ENCODE measurements at regions not wholly inside any gene's neighbourhood (a gene's known extent, or its start where the extent isn't known, plus 50 kb on each side); places are given as distances from the start of the nearest gene placed in this dataset.
"Not testable (repeated sequence)": the region's sequence is repeated elsewhere in the genome, so short reads cannot be mapped to it uniquely, and the experiment has no call there.

GRCh38 chr4:180350901-180351300 lies 1892.3 kb upstream of the TENM3 start:
- H3K4me1 Mint-ChIP-seq: no peaks in the 10 kb centered on the region
- CTCF ChIA-PET: no interaction called here
- peaks cover 9 to 25% (median 11%) of the 10 kb centered on the region in 3 donors for H3K9me3 Mint-ChIP-seq
- ATAC-seq (replicated peaks in 1 of 4): no peak
- H3K36me3 ChIP-seq (ENCODE audit: control insufficient read depth in 2 of 2, extremely low read depth in 1 of 2, insufficient read depth in 1 of 2, low read length in 1 of 2): no peaks in the 10 kb centered on the region
- no CpG with 5 or more reads among the region's 2 CpGs for WGBS (ENCODE audit: insufficient coverage)
- H3K27me3 ChIP-seq (replicated peaks in 1 of 2; ENCODE audit: control insufficient read depth in 2 of 2, extremely low read depth in 1 of 2, insufficient read depth in 2 of 2, low read length in 1 of 2): no peaks in the 10 kb centered on the region
- no peak overlapping the region for H3K27ac Mint-ChIP-seq
- H3K36me3 Mint-ChIP-seq: no peaks in the 10 kb centered on the region
- no peak overlapping the region for H3K4me3 Mint-ChIP-seq
- no peak overlapping the region for H3K4me3 ChIP-seq (ENCODE audit: control insufficient read depth in 1 of 2, extremely low read depth in 1 of 2, low read length in 1 of 2)
- H3K9me3 ChIP-seq: no peaks in the 10 kb centered on the region
- DNase-seq: no peak
- POLR2A ChIA-PET: no interaction called here
- no peaks in the 10 kb centered on the region for H3K27me3 Mint-ChIP-seq
- no peaks in the 10 kb centered on the region for H3K4me1 ChIP-seq (ENCODE audit: control insufficient read depth in 1 of 2, extremely low read depth in 1 of 2, insufficient read depth in 2 of 2, low read length in 2 of 2)
- no peak overlapping the region for H3K27ac ChIP-seq (ENCODE audit: low read length)

GRCh38 chr4:180356766-180357165 lies 1886.4 kb upstream of the TENM3 start:
- H3K4me3 ChIP-seq (ENCODE audit: control insufficient read depth in 1 of 2, extremely low read depth in 1 of 2, low read length in 1 of 2): no peak overlapping the region
- Mint-ChIP-seq H3K27ac (no peak overlapping the region), H3K27me3 (no peaks in the 10 kb centered on the region), H3K4me3 (no peak overlapping the region), H3K36me3 (no peaks in the 10 kb centered on the region), H3K4me1 (no peaks in the 10 kb centered on the region), H3K9me3 (peaks cover 9 to 30% (median 17%) of the 10 kb centered on the region in 3 donors)
- H3K27ac ChIP-seq (ENCODE audit: low read length): no peak overlapping the region
- H3K4me1 ChIP-seq (ENCODE audit: control insufficient read depth in 1 of 2, extremely low read depth in 1 of 2, insufficient read depth in 2 of 2, low read length in 2 of 2): no peaks in the 10 kb centered on the region
- no peaks in the 10 kb centered on the region for H3K9me3 ChIP-seq
- DNase-seq (no peak), ATAC-seq (replicated peaks in 1 of 4) (no peak)
- ChIA-PET CTCF (no interaction called here), POLR2A (no interaction called here)
- H3K27me3 ChIP-seq (replicated peaks in 1 of 2; ENCODE audit: control insufficient read depth in 2 of 2, extremely low read depth in 1 of 2, insufficient read depth in 2 of 2, low read length in 1 of 2): no peaks in the 10 kb centered on the region
- H3K36me3 ChIP-seq (ENCODE audit: control insufficient read depth in 2 of 2, extremely low read depth in 1 of 2, insufficient read depth in 1 of 2, low read length in 1 of 2): no peaks in the 10 kb centered on the region

GRCh38 chr4:180360113-180360512 lies 1883.1 kb upstream of the TENM3 start:
- H3K27me3 ChIP-seq (replicated peaks in 1 of 2; ENCODE audit: control insufficient read depth in 2 of 2, extremely low read depth in 1 of 2, insufficient read depth in 2 of 2, low read length in 1 of 2); H3K9me3 ChIP-seq; ATAC-seq (replicated peaks in 1 of 4); H3K4me1 Mint-ChIP-seq; H3K4me3 Mint-ChIP-seq; H3K36me3 Mint-ChIP-seq; H3K4me1 ChIP-seq (ENCODE audit: control insufficient read depth in 1 of 2, extremely low read depth in 1 of 2, insufficient read depth in 2 of 2, low read length in 2 of 2); DNase-seq; H3K4me3 ChIP-seq (ENCODE audit: control insufficient read depth in 1 of 2, extremely low read depth in 1 of 2, low read length in 1 of 2); H3K27ac Mint-ChIP-seq; H3K36me3 ChIP-seq (ENCODE audit: control insufficient read depth in 2 of 2, extremely low read depth in 1 of 2, insufficient read depth in 1 of 2, low read length in 1 of 2); H3K27me3 Mint-ChIP-seq; POLR2A ChIA-PET; CTCF ChIA-PET; H3K27ac ChIP-seq (ENCODE audit: low read length): not testable (repeated sequence)
- no CpG with 5 or more reads among the region's 4 CpGs for WGBS (ENCODE audit: insufficient coverage)
- H3K9me3 Mint-ChIP-seq: peaks cover 12 to 22% (median 16%) of the 10 kb centered on the region in 3 donors

GRCh38 chr4:180363815-180364214 lies 1879.4 kb upstream of the TENM3 start:
- no peaks in the 10 kb centered on the region for H3K27me3 ChIP-seq (replicated peaks in 1 of 2; ENCODE audit: control insufficient read depth in 2 of 2, extremely low read depth in 1 of 2, insufficient read depth in 2 of 2, low read length in 1 of 2)
- ATAC-seq (replicated peaks in 1 of 4): no peak
- CTCF ChIA-PET: no interaction called here
- 7% methylated on average over 3 of the region's 5 CpGs for WGBS (ENCODE audit: insufficient coverage)
- Mint-ChIP-seq H3K36me3 (no peaks in the 10 kb centered on the region), H3K27ac (no peak overlapping the region), H3K4me3 (no peak overlapping the region), H3K4me1 (no peaks in the 10 kb centered on the region), H3K9me3 (peaks cover 6 to 16% (median 16%) of the 10 kb centered on the region in 3 donors), H3K27me3 (no peaks in the 10 kb centered on the region)
- no peaks in the 10 kb centered on the region for H3K4me1 ChIP-seq (ENCODE audit: control insufficient read depth in 1 of 2, extremely low read depth in 1 of 2, insufficient read depth in 2 of 2, low read length in 2 of 2)
- H3K9me3 ChIP-seq: no peaks in the 10 kb centered on the region
- no peak overlapping the region for H3K4me3 ChIP-seq (ENCODE audit: control insufficient read depth in 1 of 2, extremely low read depth in 1 of 2, low read length in 1 of 2)
- H3K36me3 ChIP-seq (ENCODE audit: control insufficient read depth in 2 of 2, extremely low read depth in 1 of 2, insufficient read depth in 1 of 2, low read length in 1 of 2): no peaks in the 10 kb centered on the region
- DNase-seq: no peak
- POLR2A ChIA-PET: no interaction called here
- H3K27ac ChIP-seq (ENCODE audit: low read length): no peak overlapping the region

GRCh38 chr4:180372691-180373090 lies 1870.5 kb upstream of the TENM3 start:
- no peaks in the 10 kb centered on the region for H3K4me1 Mint-ChIP-seq
- ATAC-seq (replicated peaks in 1 of 4) (no peak), DNase-seq (no peak)
- Histone ChIP-seq H3K36me3 (ENCODE audit: control insufficient read depth in 2 of 2, extremely low read depth in 1 of 2, insufficient read depth in 1 of 2, low read length in 1 of 2) (no peaks in the 10 kb centered on the region), H3K9me3 (no peaks in the 10 kb centered on the region), H3K4me1 (ENCODE audit: control insufficient read depth in 1 of 2, extremely low read depth in 1 of 2, insufficient read depth in 2 of 2, low read length in 2 of 2) (no peaks in the 10 kb centered on the region), H3K27me3 (replicated peaks in 1 of 2; ENCODE audit: control insufficient read depth in 2 of 2, extremely low read depth in 1 of 2, insufficient read depth in 2 of 2, low read length in 1 of 2) (no peaks in the 10 kb centered on the region), H3K4me3 (ENCODE audit: control insufficient read depth in 1 of 2, extremely low read depth in 1 of 2, low read length in 1 of 2) (no peak overlapping the region), H3K27ac (ENCODE audit: low read length) (no peak overlapping the region)
- no peaks in the 10 kb centered on the region for H3K36me3 Mint-ChIP-seq
- H3K9me3 Mint-ChIP-seq: peaks cover 0 to 5% (median 3%) of the 10 kb centered on the region in 3 donors
- H3K27ac Mint-ChIP-seq: no peak overlapping the region
- H3K4me3 Mint-ChIP-seq: no peak overlapping the region
- POLR2A ChIA-PET: no interaction called here
- CTCF ChIA-PET: no interaction called here
- no peaks in the 10 kb centered on the region for H3K27me3 Mint-ChIP-seq

- ChIA-PET POLR2A (no interaction called here), CTCF (no interaction called here)
- H3K4me3 Mint-ChIP-seq: no peak overlapping the region
- no peak overlapping the region for H3K27ac Mint-ChIP-seq
- DNase-seq (no peak), ATAC-seq (replicated peaks in 1 of 4) (no peak)
- Histone ChIP-seq H3K27me3 (replicated peaks in 1 of 2; ENCODE audit: control insufficient read depth in 2 of 2, extremely low read depth in 1 of 2, insufficient read depth in 2 of 2, low read length in 1 of 2) (no peaks in the 10 kb centered on the region), H3K27ac (ENCODE audit: low read length) (no peak overlapping the region), H3K9me3 (no peaks in the 10 kb centered on the region), H3K4me1 (ENCODE audit: control insufficient read depth in 1 of 2, extremely low read depth in 1 of 2, insufficient read depth in 2 of 2, low read length in 2 of 2) (no peaks in the 10 kb centered on the region), H3K36me3 (ENCODE audit: control insufficient read depth in 2 of 2, extremely low read depth in 1 of 2, insufficient read depth in 1 of 2, low read length in 1 of 2) (no peaks in the 10 kb centered on the region), H3K4me3 (ENCODE audit: control insufficient read depth in 1 of 2, extremely low read depth in 1 of 2, low read length in 1 of 2) (no peak overlapping the region)
- no CpG with 5 or more reads among the region's 1 CpG for WGBS (ENCODE audit: insufficient coverage)
- H3K36me3 Mint-ChIP-seq: no peaks in the 10 kb centered on the region
- H3K9me3 Mint-ChIP-seq: peaks cover 0 to 4% (median 2%) of the 10 kb centered on the region in 3 donors
- no peaks in the 10 kb centered on the region for H3K4me1 Mint-ChIP-seq
- H3K27me3 Mint-ChIP-seq: no peaks in the 10 kb centered on the region
Observed at GRCh38 chr4:180377741-180378140, 1865.5 kb upstream of the TENM3 start.

GRCh38 chr4:180380733-180381132 lies 1862.5 kb upstream of the TENM3 start:
- H3K9me3 Mint-ChIP-seq: peaks cover 0 to 8% (median 4%) of the 10 kb centered on the region in 3 donors
- H3K27me3 ChIP-seq (replicated peaks in 1 of 2; ENCODE audit: control insufficient read depth in 2 of 2, extremely low read depth in 1 of 2, insufficient read depth in 2 of 2, low read length in 1 of 2): no peaks in the 10 kb centered on the region
- WGBS (ENCODE audit: insufficient coverage): no CpG with 5 or more reads among the region's 5 CpGs
- no peak for ATAC-seq (replicated peaks in 1 of 4)
- no peaks in the 10 kb centered on the region for H3K4me1 ChIP-seq (ENCODE audit: control insufficient read depth in 1 of 2, extremely low read depth in 1 of 2, insufficient read depth in 2 of 2, low read length in 2 of 2)
- H3K36me3 Mint-ChIP-seq: no peaks in the 10 kb centered on the region
- POLR2A ChIA-PET: interaction anchor here in 1 of 2 donors (0.6 kb wide), 1 partner anchor 13 kb away, joined by 3 read pairs; no protein-coding TSS in a partner anchor
- H3K36me3 ChIP-seq (ENCODE audit: control insufficient read depth in 2 of 2, extremely low read depth in 1 of 2, insufficient read depth in 1 of 2, low read length in 1 of 2): no peaks in the 10 kb centered on the region
- H3K27ac Mint-ChIP-seq: no peak overlapping the region
- H3K4me3 ChIP-seq (ENCODE audit: control insufficient read depth in 1 of 2, extremely low read depth in 1 of 2, low read length in 1 of 2): no peak overlapping the region
- DNase-seq: no peak
- CTCF ChIA-PET: no interaction called here
- no peaks in the 10 kb centered on the region for H3K9me3 ChIP-seq
- H3K27me3 Mint-ChIP-seq: no peaks in the 10 kb centered on the region
- H3K4me3 Mint-ChIP-seq: no peak overlapping the region
- H3K4me1 Mint-ChIP-seq: no peaks in the 10 kb centered on the region
- H3K27ac ChIP-seq (ENCODE audit: low read length): no peak overlapping the region
